ENCODE measurements at regions not wholly inside any gene's neighbourhood (a gene's known extent, or its start where the extent isn't known, plus 50 kb on each side); places are given as distances from the start of the nearest gene placed in this dataset.

GRCh38 chr1:193709607-193710006, 523.2 kb upstream of the B3GALT2 start:
- no peak for DNase-seq (ENCODE audit: low spot score)

GRCh38 chr1:193707271-193708021, 521.0 kb upstream of the B3GALT2 start:
- no peak for DNase-seq (ENCODE audit: low spot score)

- DNase-seq (ENCODE audit: low spot score), result no peak
Observed at GRCh38 chr1:193706766-193707165, 520.4 kb upstream of the B3GALT2 start.

GRCh38 chr1:193705554-193705981, 519.2 kb upstream of the B3GALT2 start:
- DNase-seq (ENCODE audit: low spot score), result no peak

- no peak for DNase-seq (ENCODE audit: low spot score)
Observed at GRCh38 chr1:193703655-193704054, 517.2 kb upstream of the B3GALT2 start.

- DNase-seq (ENCODE audit: low spot score), result no peak
Observed at GRCh38 chr1:193703121-193703520, 516.7 kb upstream of the B3GALT2 start.

- DNase-seq (ENCODE audit: low spot score), result no peak
Observed at GRCh38 chr1:193701759-193702158, 515.3 kb upstream of the B3GALT2 start.

- no peak for DNase-seq (ENCODE audit: low spot score)
Observed at GRCh38 chr1:193700710-193701355, 514.4 kb upstream of the B3GALT2 start.

GRCh38 chr1:193699261-193699660, 512.8 kb upstream of the B3GALT2 start:
- no peak for DNase-seq (ENCODE audit: low spot score)

- no peak for DNase-seq (ENCODE audit: low spot score)
Observed at GRCh38 chr1:193697776-193698175, 511.4 kb upstream of the B3GALT2 start.

GRCh38 chr1:193697115-193697762, 510.8 kb upstream of the B3GALT2 start:
- no peak for DNase-seq (ENCODE audit: low spot score)

GRCh38 chr1:193694741-193695140, 508.3 kb upstream of the B3GALT2 start:
- DNase-seq (ENCODE audit: low spot score), result no peak

- DNase-seq (ENCODE audit: low spot score), result no peak
Observed at GRCh38 chr1:193685986-193686385, 499.6 kb upstream of the B3GALT2 start.

- no peak for DNase-seq (ENCODE audit: low spot score)
Observed at GRCh38 chr1:193681422-193681821, 495.0 kb upstream of the B3GALT2 start.

GRCh38 chr1:193680924-193681316, 494.5 kb upstream of the B3GALT2 start:
- DNase-seq (ENCODE audit: low spot score), result no peak

- DNase-seq (ENCODE audit: low spot score), result no peak
Observed at GRCh38 chr1:193680247-193680923, 494.0 kb upstream of the B3GALT2 start.

GRCh38 chr1:193677874-193678273, 491.5 kb upstream of the B3GALT2 start:
- no peak for DNase-seq (ENCODE audit: low spot score)

- no peak for DNase-seq (ENCODE audit: low spot score)
Observed at GRCh38 chr1:193676996-193677549, 490.7 kb upstream of the B3GALT2 start.

GRCh38 chr1:193674292-193674944, 488.0 kb upstream of the B3GALT2 start:
- no peak for DNase-seq (ENCODE audit: low spot score)

- DNase-seq (ENCODE audit: low spot score), result no peak
Observed at GRCh38 chr1:193666485-193667083, 480.2 kb upstream of the B3GALT2 start.

- DNase-seq (ENCODE audit: low spot score), result no peak
Observed at GRCh38 chr1:193663965-193664364, 477.6 kb upstream of the B3GALT2 start.

Data from cerebellar cortex (tissue), 1 donor.